ENCODE measurements at regions not wholly inside any gene's neighbourhood (a gene's known extent, or its start where the extent isn't known, plus 50 kb on each side); places are given as distances from the start of the nearest gene placed in this dataset.

DNA sequence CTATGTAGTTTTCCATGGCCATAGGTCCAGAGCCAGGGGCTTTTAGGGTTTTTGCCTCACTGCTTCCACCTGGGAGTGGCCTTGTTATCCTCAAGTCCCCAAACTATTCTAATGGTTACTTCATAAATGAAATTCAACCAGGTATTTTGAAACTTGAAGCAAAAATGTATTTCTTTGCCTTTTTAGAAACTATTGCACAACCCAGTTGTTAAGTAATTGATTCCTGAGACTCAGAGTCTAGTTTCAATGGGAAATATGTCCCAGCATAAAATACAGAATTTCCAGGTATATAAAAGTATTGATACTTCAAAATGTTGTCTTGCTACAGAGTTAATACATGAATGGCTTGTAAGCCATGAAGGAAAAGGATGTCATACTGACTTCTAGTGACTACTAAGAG lies 456.2 kb upstream of the DAB2 start:
- DNase-seq (ENCODE audit: low spot score): no peak

DNA sequence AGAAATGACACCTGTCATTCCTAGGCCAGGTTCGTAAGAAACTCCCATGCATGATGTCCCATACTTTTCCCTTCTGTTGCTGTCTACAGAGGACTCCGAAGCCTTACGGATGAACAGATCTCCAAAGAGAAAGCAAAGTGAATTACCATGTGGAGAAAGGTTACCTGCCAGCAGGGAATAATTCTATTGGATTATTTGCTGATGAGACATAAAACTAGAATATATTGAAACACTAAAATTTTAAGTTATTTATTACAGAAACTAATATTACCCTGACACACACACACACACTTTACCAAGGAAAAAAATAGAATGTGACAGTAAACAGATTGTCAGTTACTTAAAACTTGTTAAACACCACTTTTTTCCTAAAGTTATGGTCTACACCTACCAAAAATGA lies 452.7 kb upstream of the DAB2 start:
- DNase-seq (ENCODE audit: low spot score): no peak

DNA sequence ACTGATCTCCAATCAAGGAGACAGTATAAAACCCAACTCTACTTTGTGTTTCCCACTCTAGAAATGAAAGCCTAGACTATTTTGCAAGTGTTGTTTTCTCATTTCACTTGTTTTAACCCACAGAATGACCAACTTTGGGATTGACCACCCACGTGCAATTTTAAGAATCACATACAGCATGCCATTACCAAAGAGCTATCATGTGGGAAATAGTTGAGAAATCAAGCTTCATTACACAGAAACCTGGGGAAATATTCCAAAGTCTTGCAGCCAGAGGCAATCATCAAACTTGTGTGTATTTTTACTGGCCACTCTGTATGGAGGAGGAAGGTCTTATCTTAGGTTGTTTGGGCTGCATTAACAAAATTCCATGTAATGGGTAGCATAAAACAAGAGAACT lies 451.4 kb upstream of the DAB2 start:
- no peak for DNase-seq (ENCODE audit: low spot score)

DNA sequence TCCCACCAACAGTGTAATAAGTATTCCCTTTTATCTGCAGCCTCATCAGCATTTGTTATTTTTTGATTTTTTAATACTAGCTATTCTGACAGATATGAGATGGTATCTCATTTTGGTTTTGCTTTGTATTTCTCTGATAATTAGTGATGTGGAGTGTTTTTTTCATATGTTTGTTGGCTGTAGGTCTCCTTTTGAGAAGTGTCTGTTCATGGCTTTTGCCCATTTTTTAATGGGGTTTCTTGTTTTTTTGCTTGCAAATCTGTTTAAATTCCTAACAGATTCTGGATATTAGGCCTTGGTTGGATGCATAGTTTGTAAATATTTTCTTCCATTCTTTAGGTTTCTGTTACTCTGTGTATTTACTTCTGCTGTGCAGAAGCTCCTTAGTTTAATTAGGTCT lies 445.4 kb upstream of the DAB2 start:
- DNase-seq (ENCODE audit: low spot score): no peak

DNA sequence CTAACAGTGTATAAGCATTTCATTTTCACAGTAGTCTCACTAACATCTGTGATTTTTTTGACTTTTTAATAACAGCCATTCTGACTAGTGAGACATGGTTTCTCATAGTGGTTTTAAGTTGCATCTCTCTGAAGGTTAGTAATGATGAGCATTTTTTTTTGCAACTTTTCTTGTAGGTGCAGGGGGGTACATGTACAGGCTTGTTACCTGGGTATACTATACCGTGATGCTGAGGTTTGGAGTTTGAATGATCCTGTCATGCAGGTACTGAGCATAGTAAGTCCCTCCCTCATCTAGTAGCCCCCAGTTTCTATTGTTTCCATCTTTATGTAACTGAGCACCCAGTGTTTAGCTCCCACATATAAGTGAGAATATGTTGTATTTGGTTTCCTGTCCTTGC lies 444.6 kb upstream of the DAB2 start:
- DNase-seq (ENCODE audit: low spot score): no peak

DNA sequence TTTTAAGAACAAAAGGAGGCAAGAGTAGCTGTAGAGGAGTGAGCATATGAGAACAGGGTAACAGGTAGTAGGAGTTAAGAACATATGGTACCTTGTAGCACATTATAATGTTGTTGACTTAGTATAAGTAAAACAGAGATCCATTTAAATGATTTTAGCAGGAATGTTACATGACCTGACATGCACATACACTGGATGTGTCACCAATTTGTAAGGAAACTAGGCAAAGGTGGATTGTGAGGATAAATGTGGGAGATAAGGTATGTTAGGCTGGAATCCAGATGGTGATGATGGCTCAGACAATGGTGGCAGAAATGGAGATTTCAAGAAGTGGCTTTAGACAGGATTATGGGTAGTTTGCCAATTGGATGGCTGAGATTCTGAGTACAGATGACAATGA lies 443.1 kb upstream of the DAB2 start:
- DNase-seq (ENCODE audit: low spot score): no peak

DNA sequence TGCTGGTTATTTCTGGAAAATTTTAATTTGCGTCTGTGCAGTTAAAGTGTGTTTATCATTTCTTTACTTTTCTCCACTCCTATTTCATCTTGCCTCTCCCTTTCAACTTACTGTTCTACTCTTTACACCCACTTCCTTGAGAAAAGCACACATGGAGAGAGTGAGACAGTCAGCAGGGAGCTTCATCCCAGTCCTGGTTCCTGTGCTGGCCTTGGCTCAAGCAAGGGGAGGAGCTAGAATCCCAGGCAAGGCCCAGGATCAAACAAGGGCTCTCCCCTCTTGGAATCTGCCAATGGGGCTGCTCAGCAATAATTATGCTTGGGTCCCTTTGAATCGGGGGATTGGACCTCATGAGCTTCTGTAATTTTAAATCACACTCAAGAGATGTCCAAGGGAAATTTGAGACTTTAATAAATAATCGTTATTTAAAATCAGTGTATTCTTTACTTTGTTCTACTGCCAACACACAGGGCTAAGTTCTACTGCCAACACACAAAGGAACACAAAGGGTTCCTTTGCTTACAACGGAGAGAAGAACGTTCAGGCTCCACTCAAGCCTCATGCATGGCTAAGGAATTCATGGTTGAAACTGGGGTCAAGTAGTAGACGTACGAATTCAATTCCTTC lies 439.3 kb upstream of the DAB2 start:
- no peak for DNase-seq (ENCODE audit: low spot score)

DNA sequence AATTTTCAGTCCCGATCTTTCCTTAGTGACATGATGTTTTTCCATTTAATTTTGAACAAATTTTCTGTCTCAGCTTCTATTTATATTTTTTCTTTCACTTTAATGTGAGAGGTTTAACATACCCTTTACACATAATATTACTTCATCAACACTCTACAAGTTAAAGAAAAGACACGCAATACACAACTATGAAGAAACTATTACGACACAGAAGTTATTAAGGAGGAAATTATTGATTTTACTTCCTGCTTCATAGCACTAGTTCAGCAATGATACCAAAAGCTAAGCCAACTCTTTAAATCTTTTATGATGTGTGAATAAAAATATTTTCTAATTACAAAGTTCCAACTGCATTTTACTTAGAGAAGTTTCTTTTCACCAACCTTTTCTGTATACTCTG lies 432.3 kb upstream of the DAB2 start:
- DNase-seq (ENCODE audit: low spot score): no peak

DNA sequence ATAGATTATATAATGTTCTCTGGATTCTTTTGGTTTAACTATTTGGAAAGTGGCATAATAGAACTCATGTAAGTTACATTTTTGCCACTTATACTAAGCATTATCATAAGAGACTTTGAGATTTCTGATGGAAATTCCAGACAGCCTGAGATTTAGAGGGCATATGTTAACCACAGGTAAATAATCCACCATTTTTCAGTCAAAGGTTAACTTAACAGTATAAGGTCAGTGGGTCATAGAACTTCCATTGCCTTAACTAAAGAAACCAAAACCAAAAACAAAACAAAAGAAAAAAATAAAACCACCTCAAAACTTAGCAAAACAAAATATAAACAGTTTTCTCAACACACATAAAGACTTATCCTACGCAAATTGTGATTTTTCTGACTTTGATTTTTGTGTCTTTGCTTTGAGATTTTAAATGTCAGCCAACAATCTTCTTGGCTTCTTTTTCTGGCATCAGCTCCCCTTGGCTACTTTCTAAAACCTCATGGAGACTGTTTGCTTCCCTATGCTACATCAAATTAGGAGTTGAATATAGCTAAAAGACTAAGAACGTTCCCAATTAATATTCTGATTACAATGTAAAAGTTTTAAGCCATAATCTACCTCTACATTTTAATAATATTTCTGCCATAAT lies 430.1 kb upstream of the DAB2 start:
- no peak for DNase-seq (ENCODE audit: low spot score)

DNA sequence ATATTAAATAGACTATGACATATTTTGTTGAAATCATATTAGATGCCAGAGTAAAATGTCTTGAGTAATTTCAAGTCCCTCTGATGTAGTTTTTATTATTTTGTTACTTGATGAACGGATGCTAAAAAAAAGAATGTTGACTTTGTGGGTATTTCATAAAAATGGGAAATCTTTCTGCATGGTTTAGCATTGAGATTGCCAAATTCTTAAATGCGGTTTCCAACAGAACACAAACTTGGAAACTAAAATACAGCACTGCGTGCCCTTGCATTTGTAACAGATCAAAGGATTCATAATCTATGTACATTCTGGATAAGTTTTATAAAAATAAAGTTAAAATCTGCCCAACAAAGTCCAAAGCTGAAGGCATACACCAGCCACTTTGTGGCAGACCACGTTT lies 425.5 kb upstream of the DAB2 start:
- DNase-seq (ENCODE audit: low spot score): no peak

DNA sequence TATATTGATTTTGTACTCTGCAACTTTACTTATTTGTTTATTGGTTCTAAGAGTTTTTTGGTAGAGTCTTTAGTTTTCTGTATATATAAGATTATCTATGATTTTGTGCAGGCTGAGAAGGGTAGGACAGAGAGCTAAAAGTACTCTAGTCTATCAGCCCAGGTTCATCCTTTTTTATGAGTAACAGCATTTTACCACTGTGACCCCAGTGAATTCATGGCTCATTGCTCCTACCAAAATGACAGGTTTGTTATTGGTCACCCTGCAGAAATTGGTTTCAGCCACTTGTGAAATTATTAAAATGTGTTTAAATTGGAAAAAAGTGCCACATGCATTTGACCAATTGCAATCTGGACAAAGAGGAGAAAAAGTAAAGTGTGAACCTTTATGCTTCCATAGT lies 421.4 kb upstream of the DAB2 start:
- DNase-seq (ENCODE audit: low spot score): no peak

DNA sequence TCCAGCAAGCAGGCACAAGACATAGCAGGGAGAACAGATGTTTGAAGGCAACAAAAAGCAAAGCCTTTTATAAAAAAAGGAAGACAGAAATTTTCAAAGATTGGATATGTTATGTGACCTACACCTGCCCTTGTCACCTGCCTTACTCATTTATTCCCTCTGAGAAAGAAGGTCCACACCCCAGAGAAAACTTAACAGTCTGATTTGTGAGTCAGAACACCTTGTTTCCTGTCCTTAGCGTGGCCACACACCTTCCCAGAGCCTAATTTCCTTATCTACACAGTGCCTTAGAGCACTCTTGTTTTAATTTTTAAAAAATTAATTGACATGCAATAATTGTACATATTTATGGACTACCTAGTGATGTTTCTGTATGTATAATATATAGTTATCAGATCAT lies 419.0 kb upstream of the DAB2 start:
- no peak for DNase-seq (ENCODE audit: low spot score)

DNA sequence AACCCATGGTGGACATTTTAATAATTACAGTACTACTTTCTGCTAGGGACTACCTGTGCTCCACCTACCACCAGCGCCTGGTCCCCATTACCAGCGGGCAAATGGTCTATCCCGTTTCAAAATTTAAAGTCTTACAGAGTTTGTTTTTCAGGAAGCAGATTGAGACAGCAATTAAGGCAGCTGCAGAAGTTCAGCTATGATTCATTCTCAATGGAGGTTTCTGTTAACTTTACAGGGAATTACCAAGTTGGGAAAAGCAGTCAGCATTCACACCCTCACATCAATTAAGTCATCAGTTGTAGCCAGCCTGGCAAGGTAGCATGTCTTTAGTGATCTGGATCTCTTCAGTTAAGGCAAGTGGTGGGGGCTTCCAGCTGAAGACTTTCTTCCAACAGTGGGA lies 410.6 kb upstream of the DAB2 start:
- DNase-seq (ENCODE audit: low spot score): no peak

DNA sequence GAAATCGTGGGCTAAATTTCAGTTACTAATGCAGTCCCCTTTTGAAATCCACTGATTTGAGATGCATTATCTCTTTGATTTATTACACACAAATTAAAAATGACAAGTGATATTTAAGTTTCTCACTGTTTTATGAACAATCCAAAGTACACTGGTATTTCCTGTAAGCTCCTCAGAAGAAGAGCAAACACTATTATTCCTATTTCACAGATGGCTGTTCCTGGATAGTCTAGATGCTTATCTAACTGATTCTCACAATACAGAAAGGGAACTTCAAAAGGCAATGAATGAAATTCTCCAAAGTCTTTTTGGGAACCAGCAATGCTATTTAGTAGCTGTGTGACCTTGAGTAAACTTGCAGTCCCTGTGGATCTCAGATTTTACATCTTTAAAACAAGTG lies 404.7 kb upstream of the DAB2 start:
- DNase-seq (ENCODE audit: low spot score): no peak

DNA sequence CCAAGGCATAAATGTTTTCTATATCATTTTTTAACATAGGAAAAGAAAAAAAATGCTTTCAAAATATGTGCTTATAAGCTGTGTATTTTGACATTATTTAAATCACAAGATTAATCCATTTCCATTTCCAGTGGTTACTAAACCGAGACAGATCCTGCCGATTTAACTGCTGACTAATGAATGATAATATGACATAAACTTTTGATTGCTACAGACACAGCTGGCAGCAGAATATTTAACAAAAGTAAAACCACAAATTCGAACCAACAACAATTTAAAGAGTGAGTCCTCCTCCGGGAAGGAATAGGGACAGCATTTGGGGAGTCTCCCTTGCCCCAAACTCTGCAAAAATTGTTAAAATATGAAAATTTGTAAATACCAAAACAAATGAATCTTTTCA lies 401.3 kb upstream of the DAB2 start:
- DNase-seq (ENCODE audit: low spot score): no peak

DNA sequence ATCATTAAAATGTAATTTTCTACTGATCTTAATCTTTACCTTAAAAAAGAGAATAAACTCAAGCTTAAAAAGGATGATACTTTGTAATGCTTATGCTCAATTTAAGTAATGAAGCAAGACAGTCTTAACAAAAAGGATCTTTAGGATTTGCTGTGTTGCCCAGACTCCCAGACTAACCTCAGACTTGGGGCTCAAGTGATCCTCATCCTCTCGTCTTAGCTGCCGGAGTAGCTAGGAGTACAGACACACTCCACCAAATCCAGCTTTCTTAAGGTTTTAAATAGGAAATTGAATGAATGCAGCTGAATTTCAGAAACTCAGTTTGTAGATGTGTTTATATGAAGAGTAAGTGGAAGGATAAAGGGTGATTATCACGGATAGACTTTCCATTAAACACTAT lies 400.5 kb upstream of the DAB2 start:
- no peak for DNase-seq (ENCODE audit: low spot score)

DNA sequence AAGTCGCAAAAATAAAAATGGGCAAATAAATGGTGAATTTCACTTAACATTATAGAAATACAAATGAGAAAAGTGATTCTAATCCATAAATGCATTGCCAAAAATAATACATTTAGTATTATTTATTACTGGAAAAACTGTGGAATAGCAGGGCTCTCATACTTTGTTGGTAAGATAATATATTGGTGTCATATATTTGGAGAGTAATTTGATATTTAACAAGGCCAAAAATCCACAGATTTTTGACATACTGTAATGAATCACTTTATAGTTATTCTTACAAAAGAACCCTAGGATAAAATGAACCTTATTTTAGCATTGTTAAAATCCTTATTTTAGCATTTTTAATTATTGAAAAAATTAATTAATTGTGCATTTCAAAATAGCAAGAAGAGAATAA lies 397.2 kb upstream of the DAB2 start:
- no peak for DNase-seq (ENCODE audit: low spot score)

DNA sequence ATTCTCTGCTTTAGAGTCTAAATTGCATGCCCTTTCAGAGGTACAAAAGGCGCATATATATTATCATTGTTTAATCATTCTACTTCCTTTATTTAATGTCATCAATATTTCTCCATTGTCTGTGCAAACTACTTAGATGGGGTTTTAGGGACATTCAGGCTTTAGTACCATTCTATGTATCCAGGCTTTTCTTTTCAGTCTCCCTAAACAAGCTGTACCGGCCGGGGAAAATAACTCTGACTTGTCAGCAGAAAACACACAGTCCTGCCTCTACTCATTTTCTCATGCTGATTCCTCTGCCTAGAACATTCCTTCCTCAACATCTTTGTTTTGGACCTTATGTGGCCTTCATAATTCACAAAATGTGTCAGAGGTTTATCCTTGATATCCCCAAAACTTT lies 392.1 kb upstream of the DAB2 start:
- no peak for DNase-seq (ENCODE audit: low spot score)

DNA sequence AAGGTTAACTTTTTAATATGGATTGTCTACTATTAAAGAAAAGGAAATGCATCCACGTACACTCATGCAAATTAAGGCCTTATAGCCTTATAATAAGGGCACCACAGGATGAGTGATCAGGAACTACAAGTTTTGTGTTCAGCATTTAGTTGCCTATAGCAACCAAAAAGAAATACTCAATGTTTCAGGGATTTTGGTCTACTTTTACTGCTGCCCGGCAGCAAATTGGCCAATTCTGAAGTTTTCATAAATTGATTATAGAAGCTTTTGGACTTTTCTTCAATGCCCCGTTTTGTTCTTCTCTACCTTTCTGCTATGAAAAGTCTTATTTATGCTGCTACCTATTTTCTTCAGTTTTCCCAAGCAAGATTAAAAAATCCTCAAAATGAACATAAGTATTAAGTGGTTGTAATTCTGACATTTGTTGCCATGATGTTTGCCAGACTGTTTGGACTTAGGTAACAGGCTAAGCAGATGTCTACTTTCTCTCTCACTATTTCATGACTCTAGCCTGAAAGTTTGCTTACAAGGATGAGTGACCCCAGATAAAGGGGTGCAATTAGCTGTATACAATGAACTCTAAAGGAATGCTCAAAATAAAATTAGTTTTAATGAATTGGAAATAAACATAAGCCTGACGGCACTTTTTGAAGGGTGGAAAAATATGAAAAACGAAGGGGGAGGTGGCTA lies 391.5 kb upstream of the DAB2 start:
- no peak for DNase-seq (ENCODE audit: low spot score)

DNA sequence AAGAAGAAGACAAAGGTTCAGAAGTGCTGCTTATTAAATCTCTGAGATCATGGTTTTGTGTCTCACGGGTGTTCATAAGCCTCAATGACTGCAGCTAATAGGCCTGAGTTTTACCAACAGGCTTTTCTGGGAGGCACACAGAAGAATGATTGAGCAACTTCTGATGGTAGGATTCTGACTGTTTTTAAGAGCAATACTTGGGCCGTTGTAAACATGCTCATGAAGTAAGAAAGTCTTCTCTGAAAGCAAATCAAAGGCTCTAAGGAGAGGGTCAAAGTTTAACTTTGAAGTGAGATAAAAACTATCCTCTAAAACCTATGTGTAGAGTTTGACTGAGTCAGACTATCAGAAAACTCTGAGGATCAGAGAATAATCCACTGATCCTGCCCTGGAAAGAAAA lies 390.9 kb upstream of the DAB2 start:
- no peak for DNase-seq (ENCODE audit: low spot score)

DNA sequence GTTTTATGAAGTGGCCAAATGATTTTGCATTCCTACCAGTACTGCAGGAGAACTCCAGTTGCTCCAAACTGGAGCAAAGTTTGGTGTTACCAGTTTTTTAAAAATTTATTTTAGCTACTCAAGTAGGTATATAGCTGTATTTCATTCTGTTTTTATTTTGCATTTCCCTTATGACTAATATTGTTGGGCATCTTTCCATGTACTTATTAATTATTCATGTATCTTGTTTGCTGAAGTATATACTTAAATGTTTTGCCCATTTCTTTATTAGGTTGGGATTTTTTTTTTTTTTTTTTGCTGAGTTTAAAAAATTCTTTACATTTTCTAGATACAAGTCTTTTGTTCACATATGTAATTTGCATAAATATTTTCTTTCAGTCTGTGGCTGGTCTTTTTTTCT lies 386.6 kb upstream of the DAB2 start:
- DNase-seq (ENCODE audit: low spot score): no peak

DNA sequence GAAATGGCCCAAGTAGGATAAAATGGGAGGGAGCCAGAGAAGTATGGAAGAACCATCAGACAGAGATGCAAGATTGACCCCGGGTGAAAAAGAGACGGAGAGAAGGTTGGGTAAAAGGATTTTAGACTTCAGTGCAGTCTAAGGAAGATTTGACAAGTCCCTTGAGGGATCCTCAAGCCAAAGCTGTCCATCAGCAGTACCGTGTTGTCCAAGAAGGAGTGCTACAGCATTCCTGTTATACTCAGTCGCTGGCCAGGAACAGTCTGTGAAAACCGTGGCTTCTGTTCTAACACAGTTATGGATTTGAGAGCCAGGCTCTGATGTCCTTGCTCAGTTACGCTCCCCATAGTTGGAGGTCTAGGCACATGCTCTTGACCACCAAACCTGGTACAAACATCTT lies 383.9 kb upstream of the DAB2 start:
- no peak for DNase-seq (ENCODE audit: low spot score)

DNA sequence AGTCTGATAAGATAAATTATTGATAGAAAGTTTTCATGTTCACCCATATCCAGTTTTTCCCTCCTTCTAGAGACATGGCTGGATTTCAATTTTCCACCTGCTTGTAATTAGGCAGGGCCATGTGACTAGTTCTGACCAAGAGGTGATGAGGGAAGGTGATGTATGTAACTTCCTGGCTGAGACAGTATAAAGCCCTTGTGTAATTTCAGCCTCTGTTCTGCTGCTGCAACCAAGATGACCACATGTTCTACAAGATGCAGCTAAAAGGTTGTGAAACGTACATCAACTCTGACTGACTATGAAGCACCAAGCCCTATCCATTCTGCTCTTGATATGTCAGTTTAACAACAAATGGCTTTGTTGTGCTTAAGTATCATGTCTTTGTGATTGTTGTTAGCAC lies 376.5 kb upstream of the DAB2 start:
- no peak for DNase-seq (ENCODE audit: low spot score)

DNA sequence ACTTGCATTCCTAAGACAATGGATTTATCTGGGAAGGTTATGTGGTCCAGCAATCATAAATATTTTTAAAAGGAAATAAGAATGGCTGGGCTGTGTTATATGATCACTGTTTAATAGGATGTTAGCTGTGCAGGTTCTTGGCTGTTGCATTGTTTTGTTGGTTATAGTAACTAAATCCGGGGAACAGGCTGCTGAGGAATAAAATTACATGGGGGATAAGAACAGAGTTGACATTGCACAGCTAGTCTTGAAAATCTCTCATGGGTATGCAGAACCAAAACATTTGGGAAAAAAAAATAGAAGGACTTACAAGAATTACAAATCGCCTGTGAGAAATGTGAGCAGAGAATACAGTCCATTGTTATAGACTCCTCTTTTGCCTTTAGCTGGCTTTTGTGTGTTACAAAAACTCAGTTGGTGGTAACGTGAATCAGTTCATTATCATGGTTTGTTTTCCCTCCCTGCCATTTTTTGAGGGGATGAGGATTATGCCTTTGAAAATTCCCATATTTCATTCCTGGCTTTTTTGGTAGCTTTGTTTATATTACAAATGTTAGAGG lies 375.3 kb upstream of the DAB2 start:
- DNase-seq (ENCODE audit: low spot score): no peak

Measured in NAMALWA (cell line).